K562 (cell line): ENCODE measurements at regions not wholly inside any gene's neighbourhood (a gene's known extent, or its start where the extent isn't known, plus 50 kb on each side); places are given as distances from the start of the nearest gene placed in this dataset.

ENCODE experiments used
- ATAC-seq: fragments of 200-7000 bp; cut with Tn5 transposase; 3 replicates; pipeline ENCODE4 v1.9.1; 2020; ENCODE audit warnings: moderate library complexity
- BruUV-seq: library from RNA; stranded (reverse); fragments of 400-500 nt; replicated peaks from 2 replicates; lab custom pipeline; 2021; lab: Mats Ljungman, UMichigan
- CTCF ChIA-PET: fragments of 300-600 bp; formaldehyde crosslinking; extraction: SDS; loops from one replicate; lab custom pipeline; 2021; ENCODE audit warnings: low intra/inter-chr PET ratio; lab: Yijun Ruan, JAX
- POLR2A ChIA-PET: fragments of 300-600, 350-650 bp; sonication (Branson Sonifier 250); formaldehyde crosslinking; extraction: SDS; loops from one replicate; lab custom pipeline; 2021; ENCODE audit warnings: antibody characterized with exemption, inconsistent platforms; lab: Yijun Ruan, JAX
- DNase-seq, 4 experiments: peaks; one replicate each; pipeline versions ENCODE4 v3.0.0 to v3.0.0-alpha.2; 2011 to 2018; ENCODE audit warnings: low spot score in 3 of 4, mixed read lengths in 3 of 4; ENCODE audit errors: extremely low read depth in 1 of 4
- FAIRE-seq: peaks from 2 replicates; lab custom pipeline; 2011; peaks lifted over from hg19 to GRCh38; lab: Jason Lieb, UNC
- H2AFZ ChIP-seq: 2 replicates; pipeline ENCODE4 v1.6.0; 2011; ENCODE audit warnings: low read depth, low read length, control low read depth, inconsistent platforms
- H3K27ac ChIP-seq: fragments of 200-600 bp; 3 replicates; pipeline ENCODE4 v1.8.0; 2011; ENCODE audit warnings: low read depth, mild to moderate bottlenecking, control low read depth, inconsistent platforms, low read length, moderate library complexity, mixed read lengths; ENCODE audit errors: extremely low read depth
- H3K27me3 ChIP-seq, 2 experiments: fragments of 300-600 bp in 1 of 2; 2 replicates in 1 of 2; 3 replicates in 1 of 2; pipeline versions ENCODE4 v1.6.0 to v1.8.0; 2011; ENCODE audit warnings: inconsistent platforms in 2 of 2, low read length in 2 of 2, mild to moderate bottlenecking in 1 of 2, mixed read lengths in 1 of 2, moderate library complexity in 1 of 2; ENCODE audit not compliant: control insufficient read depth in 2 of 2, insufficient read depth in 2 of 2
- H3K36me3 ChIP-seq: fragments of 300-600 bp; 3 replicates; pipeline ENCODE4 v1.8.0; 2011; ENCODE audit warnings: mild to moderate bottlenecking, low read length, inconsistent platforms; ENCODE audit not compliant: control insufficient read depth, insufficient read depth
- H3K4me1 ChIP-seq, 2 experiments: fragments of 200-600 bp in 1 of 2; replicated peaks in 1 of 2; 2 replicates in 1 of 2; 3 replicates in 1 of 2; pipeline versions ENCODE4 v1.5.1 to v1.8.0; 2011; ENCODE audit warnings: inconsistent platforms in 2 of 2, low read length in 2 of 2, mild to moderate bottlenecking in 1 of 2, mixed read lengths in 1 of 2, moderate library complexity in 1 of 2; ENCODE audit not compliant: control insufficient read depth in 2 of 2, insufficient read depth in 2 of 2
- H3K4me2 ChIP-seq: 2 replicates; pipeline ENCODE4 v1.6.1; 2011; ENCODE audit warnings: low read length, control low read depth, inconsistent platforms, mixed read lengths; ENCODE audit not compliant: insufficient read depth
- H3K4me3 ChIP-seq: fragments of 200-600 bp; sonication (generic), shearing (Covaris generic); 2 replicates; pipeline ENCODE4 v1.5.1; 2016; ENCODE audit warnings: control low read depth, inconsistent platforms
- H3K79me2 ChIP-seq: fragments of 200-600 bp; 3 replicates; pipeline ENCODE4 v1.8.0; 2011; ENCODE audit warnings: low read length, inconsistent platforms; ENCODE audit not compliant: control insufficient read depth, insufficient read depth
- H3K9ac ChIP-seq, 2 experiments: 2 replicates each; pipeline versions ENCODE4 v1.6.0 to v1.6.1; 2011; ENCODE audit warnings: low read depth in 2 of 2, low read length in 2 of 2, control low read depth in 1 of 2, inconsistent platforms in 1 of 2, mild to moderate bottlenecking in 1 of 2, mixed read lengths in 1 of 2; ENCODE audit not compliant: insufficient read depth in 1 of 2
- H3K9me1 ChIP-seq: one replicate; pipeline ENCODE4 v1.6.0; 2011; ENCODE audit warnings: inconsistent platforms, mild to moderate bottlenecking, low read length, moderate library complexity; ENCODE audit not compliant: control insufficient read depth, insufficient read depth
- H3K9me3 ChIP-seq: replicated peaks from 2 replicates; pipeline ENCODE4 v1.5.1; 2011; ENCODE audit warnings: low read depth, low read length, inconsistent platforms; ENCODE audit not compliant: control insufficient read depth, insufficient read depth
- H4K20me1 ChIP-seq: replicated peaks from 2 replicates; pipeline ENCODE4 v1.6.1; 2011; ENCODE audit warnings: low read length, inconsistent platforms, mixed read lengths; ENCODE audit not compliant: control insufficient read depth, insufficient read depth
- ASH1L ChIP-seq: fragments of 450-650 bp; IDR thresholded peaks from 2 replicates; pipeline ENCODE4 v1.6.1; 2018; ENCODE audit warnings: borderline replicate concordance, mild to moderate bottlenecking, low read depth; ENCODE audit not compliant: partially characterized antibody
- BCOR ChIP-seq: fragments of 450-650 bp; IDR thresholded peaks from 2 replicates; pipeline ENCODE4 v1.6.1; 2016
- CXXC5 ChIP-seq: fragments of 250-450 bp; sonication (Bioruptor Pico); IDR thresholded peaks from 2 replicates; pipeline ENCODE4 v1.8.0; 2022; ENCODE audit warnings: inconsistent platforms, mild to moderate bottlenecking, moderate library complexity
- EGR1 ChIP-seq: fragments of 450-650 bp; conservative IDR thresholded peaks from 2 replicates; pipeline ENCODE4 v1.6.1; 2017; ENCODE audit warnings: mild to moderate bottlenecking
- GATAD2B ChIP-seq: fragments of 450-650 bp; IDR thresholded peaks from 2 replicates; pipeline ENCODE4 v1.6.1; 2017; ENCODE audit warnings: mild to moderate bottlenecking, borderline replicate concordance
- MAZ ChIP-seq, 2 experiments: fragments of 450-650 bp in 1 of 2; sonication (generic) in 1 of 2; formaldehyde crosslinking; IDR thresholded peaks in 1 of 2; conservative IDR thresholded peaks in 1 of 2; 2 replicates each; pipeline versions ENCODE4 v1.4.0 to v1.5.0; 2020; ENCODE audit warnings: mild to moderate bottlenecking in 1 of 2, missing genetic modification reagents in 1 of 2
- PHTF2 ChIP-seq: fragments of 250-450 bp; sonication (Bioruptor Pico); IDR thresholded peaks from 2 replicates; pipeline ENCODE4 v1.5.0; 2021; ENCODE audit warnings: mild to moderate bottlenecking
- SIN3B ChIP-seq: fragments of 450-650 bp; IDR thresholded peaks from 2 replicates; pipeline ENCODE4 v1.6.1; 2017; ENCODE audit warnings: low read depth, mild to moderate bottlenecking, moderate library complexity
- SRSF3 ChIP-seq: fragments of 200-400 bp; formaldehyde crosslinking; IDR thresholded peaks from 2 replicates; pipeline ENCODE4 v1.6.1; 2016; ENCODE audit warnings: mild to moderate bottlenecking, low read length, moderate library complexity; ENCODE audit not compliant: insufficient read depth
- ZBTB8A ChIP-seq: fragments of 450-650 bp; IDR thresholded peaks from 2 replicates; pipeline ENCODE4 v1.6.1; 2018; ENCODE audit warnings: mild to moderate bottlenecking, moderate library complexity; ENCODE audit not compliant: partially characterized antibody
- WGBS: fragments of 100-300 bp; shearing (Covaris generic); methylation state at CpG from one replicate; pipeline ENCODE4 v1.1.6; 2016; ENCODE audit warnings: low coverage, mixed read lengths; ENCODE audit not compliant: insufficient coverage; ENCODE audit errors: missing lambda C conversion rate; 5-methylcytosine and 5-hydroxymethylcytosine counted together
- in situ Hi-C: fragments of 300-500 bp; cut with MboI; formaldehyde crosslinking; loops from 4 replicates; pipeline ENCODE4 v1.15.0; 2018; ENCODE audit warnings: inconsistent platforms, mixed read lengths
- intact Hi-C: fragments of 100-400 bp; cut with micrococcal nuclease; formaldehyde crosslinking; loops from 2 replicates; pipeline ENCODE4 v1.14.2; 2022
- TF ChIP-seq, protein P1 (sequence below): fragments of 250-450 bp; sonication (Bioruptor Pico); IDR thresholded peaks from 2 replicates; pipeline ENCODE4 v1.5.0; 2021
- TF ChIP-seq, protein P2 (sequence below): sonication (generic); formaldehyde crosslinking; IDR thresholded peaks from 2 replicates; pipeline ENCODE4 v1.8.1; 2023; ENCODE audit warnings: mild to moderate bottlenecking, missing genetic modification reagents, moderate library complexity
- TF ChIP-seq, protein P3 (sequence below): fragments of 250-450 bp; sonication (Bioruptor Pico); IDR thresholded peaks from 2 replicates; pipeline ENCODE4 v1.6.1; 2021; ENCODE audit warnings: mild to moderate bottlenecking
- TF ChIP-seq, protein P4 (sequence below): fragments of 450-650 bp; conservative IDR thresholded peaks from 2 replicates; pipeline ENCODE4 v1.6.1; 2016; ENCODE audit warnings: missing genetic modification characterization, low read depth, mild to moderate bottlenecking, control low read depth, missing compliant biosample characterization

DNA sequence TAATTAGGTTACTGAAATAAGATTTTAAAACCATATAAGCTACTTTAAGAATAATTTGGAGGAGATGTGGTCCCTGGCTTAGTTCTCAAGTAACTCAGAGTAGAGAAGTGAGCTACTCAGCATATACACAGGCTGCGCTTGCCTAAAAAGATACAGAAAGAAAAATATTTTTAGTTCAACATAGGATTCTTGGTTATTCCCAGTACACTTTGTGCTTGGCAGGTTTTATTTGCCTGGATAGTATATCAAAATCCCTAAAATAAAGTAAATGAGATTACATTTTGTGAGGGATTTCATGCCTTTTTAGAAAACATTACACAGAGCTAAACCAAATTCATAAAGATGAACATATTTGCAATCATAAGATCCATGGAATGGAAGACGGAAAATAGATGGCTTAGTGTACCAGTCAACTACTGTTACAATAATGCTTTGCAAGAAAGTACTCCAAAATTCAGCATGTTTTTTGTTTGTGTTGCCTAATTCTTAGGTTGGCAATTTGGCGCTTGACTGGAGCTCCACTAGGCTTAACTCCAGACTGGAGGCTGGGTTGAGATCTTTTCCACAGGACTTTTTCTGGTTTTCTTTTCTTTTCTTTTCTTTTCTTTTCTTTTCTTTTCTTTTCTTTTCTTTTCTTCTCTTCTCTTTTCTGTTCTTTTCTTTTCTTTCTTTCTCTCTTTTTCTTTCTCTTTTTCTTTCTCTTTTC, 600.5 kb upstream of the SYT4 start:
- Histone ChIP-seq H3K4me3 (no peak overlapping the region), H2AFZ (no peak overlapping the region), H3K9me1 (no peaks in the 10 kb centered on the region), H3K36me3 (no peaks in the 10 kb centered on the region), H3K27ac (no peak overlapping the region), H3K4me2 (no peak overlapping the region), H3K4me1 (no peaks in the 10 kb centered on the region), H3K9me3 (no peaks in the 10 kb centered on the region), H3K79me2 (no peaks in the 10 kb centered on the region), H3K27me3 (no peaks in the 10 kb centered on the region), H3K9ac (no peak overlapping the region), H4K20me1 (no peaks in the 10 kb centered on the region)
- intact Hi-C loops, result no loop called here
- 0% methylated on average over 3 of the region's 3 CpGs for WGBS
- no peak for FAIRE-seq
- in situ Hi-C loops, result no loop called here
- TF ChIP-seq BCOR (no peak), PHTF2 (CRISPR knock-in tag) (no peak), MAZ (CRISPR knock-in tag; conservative IDR thresholded peaks at IDR 0.05 in 1 of 2, IDR thresholded peaks at IDR 0.05 in 1 of 2) (no peak), CXXC5 (CRISPR knock-in tag) (no peak), EGR1 (no peak), GATAD2B (no peak), ZBTB8A (no peak), SIN3B (no peak), SRSF3 (no peak), ASH1L (no peak)
- TF ChIP-seq, protein P1, sequence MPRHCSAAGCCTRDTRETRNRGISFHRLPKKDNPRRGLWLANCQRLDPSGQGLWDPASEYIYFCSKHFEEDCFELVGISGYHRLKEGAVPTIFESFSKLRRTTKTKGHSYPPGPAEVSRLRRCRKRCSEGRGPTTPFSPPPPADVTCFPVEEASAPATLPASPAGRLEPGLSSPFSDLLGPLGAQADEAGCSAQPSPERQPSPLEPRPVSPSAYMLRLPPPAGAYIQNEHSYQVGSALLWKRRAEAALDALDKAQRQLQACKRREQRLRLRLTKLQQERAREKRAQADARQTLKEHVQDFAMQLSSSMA (CRISPR knock-in tag), result no peak
- TF ChIP-seq, protein P2, sequence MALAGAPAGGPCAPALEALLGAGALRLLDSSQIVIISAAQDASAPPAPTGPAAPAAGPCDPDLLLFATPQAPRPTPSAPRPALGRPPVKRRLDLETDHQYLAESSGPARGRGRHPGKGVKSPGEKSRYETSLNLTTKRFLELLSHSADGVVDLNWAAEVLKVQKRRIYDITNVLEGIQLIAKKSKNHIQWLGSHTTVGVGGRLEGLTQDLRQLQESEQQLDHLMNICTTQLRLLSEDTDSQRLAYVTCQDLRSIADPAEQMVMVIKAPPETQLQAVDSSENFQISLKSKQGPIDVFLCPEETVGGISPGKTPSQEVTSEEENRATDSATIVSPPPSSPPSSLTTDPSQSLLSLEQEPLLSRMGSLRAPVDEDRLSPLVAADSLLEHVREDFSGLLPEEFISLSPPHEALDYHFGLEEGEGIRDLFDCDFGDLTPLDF (CRISPR knock-in tag), result no peak
- TF ChIP-seq, protein P3, sequence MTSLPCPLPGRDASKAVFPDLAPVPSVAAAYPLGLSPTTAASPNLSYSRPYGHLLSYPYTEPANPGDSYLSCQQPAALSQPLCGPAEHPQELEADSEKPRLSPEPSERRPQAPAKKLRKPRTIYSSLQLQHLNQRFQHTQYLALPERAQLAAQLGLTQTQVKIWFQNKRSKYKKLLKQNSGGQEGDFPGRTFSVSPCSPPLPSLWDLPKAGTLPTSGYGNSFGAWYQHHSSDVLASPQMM (CRISPR knock-in tag), result no peak
- TF ChIP-seq, protein P4, sequence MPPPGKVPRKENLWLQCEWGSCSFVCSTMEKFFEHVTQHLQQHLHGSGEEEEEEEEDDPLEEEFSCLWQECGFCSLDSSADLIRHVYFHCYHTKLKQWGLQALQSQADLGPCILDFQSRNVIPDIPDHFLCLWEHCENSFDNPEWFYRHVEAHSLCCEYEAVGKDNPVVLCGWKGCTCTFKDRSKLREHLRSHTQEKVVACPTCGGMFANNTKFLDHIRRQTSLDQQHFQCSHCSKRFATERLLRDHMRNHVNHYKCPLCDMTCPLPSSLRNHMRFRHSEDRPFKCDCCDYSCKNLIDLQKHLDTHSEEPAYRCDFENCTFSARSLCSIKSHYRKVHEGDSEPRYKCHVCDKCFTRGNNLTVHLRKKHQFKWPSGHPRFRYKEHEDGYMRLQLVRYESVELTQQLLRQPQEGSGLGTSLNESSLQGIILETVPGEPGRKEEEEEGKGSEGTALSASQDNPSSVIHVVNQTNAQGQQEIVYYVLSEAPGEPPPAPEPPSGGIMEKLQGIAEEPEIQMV (tag), result no peak
- CTCF ChIA-PET, result no interaction called here
- no peak for ATAC-seq
- no peak for DNase-seq
- POLR2A ChIA-PET, result no interaction called here
- BruUV-seq, result no TSS peak
